Mesendoderm (in vitro differentiated cells): ENCODE measurements at regions not wholly inside any gene's neighbourhood (a gene's known extent, or its start where the extent isn't known, plus 50 kb on each side); places are given as distances from the start of the nearest gene placed in this dataset.

Experiments used
- DNase-seq: peaks from one replicate; pipeline ENCODE4 v3.0.0; 2013
- H2AK5ac ChIP-seq: 2 replicates; pipeline ENCODE4 v1.6.1; 2013; ENCODE audit warnings: low read length, inconsistent platforms
- H2BK120ac ChIP-seq: 2 replicates; pipeline ENCODE4 v1.6.1; 2013; ENCODE audit warnings: low read depth, mild to moderate bottlenecking, low read length, moderate library complexity, mixed read lengths
- H2BK15ac ChIP-seq: replicated peaks from 2 replicates; pipeline ENCODE4 v1.6.1; 2013; ENCODE audit warnings: low read depth, mild to moderate bottlenecking, moderate library complexity
- H2BK5ac ChIP-seq: 2 replicates; pipeline ENCODE4 v1.6.1; 2013; ENCODE audit warnings: low read length, inconsistent platforms
- H3K18ac ChIP-seq: 2 replicates; pipeline ENCODE4 v1.6.1; 2013; ENCODE audit warnings: mild to moderate bottlenecking, low read length, mixed read lengths
- H3K23ac ChIP-seq: one replicate; pipeline ENCODE4 v1.6.1; 2013; ENCODE audit warnings: low read length
- H3K27ac ChIP-seq: 2 replicates; pipeline ENCODE4 v1.5.1; 2013; ENCODE audit warnings: low read depth, mild to moderate bottlenecking, inconsistent platforms, low read length, moderate library complexity
- H3K27me3 ChIP-seq: 2 replicates; pipeline ENCODE4 v1.6.1; 2013; ENCODE audit warnings: low read length, control low read depth, mild to moderate bottlenecking, inconsistent platforms; ENCODE audit not compliant: insufficient read depth, poor library complexity
- H3K36me3 ChIP-seq: 2 replicates; pipeline ENCODE4 v1.6.1; 2013; ENCODE audit warnings: low read length, inconsistent platforms; ENCODE audit not compliant: control insufficient read depth, insufficient read depth
- H3K4ac ChIP-seq: one replicate; pipeline ENCODE4 v1.6.1; 2013; ENCODE audit warnings: low read depth, mild to moderate bottlenecking, low read length, moderate library complexity
- H3K4me1 ChIP-seq: 2 replicates; pipeline ENCODE4 v1.6.1; 2013; ENCODE audit warnings: low read depth, low read length, inconsistent platforms; ENCODE audit not compliant: control insufficient read depth
- H3K4me2 ChIP-seq: 2 replicates; pipeline ENCODE4 v1.6.1; 2013; ENCODE audit warnings: low read length
- H3K4me3 ChIP-seq: 2 replicates; pipeline ENCODE4 v1.5.1; 2013; ENCODE audit warnings: mild to moderate bottlenecking, low read length
- H3K56ac ChIP-seq: one replicate; pipeline ENCODE4 v1.6.1; 2013; ENCODE audit warnings: low read length
- H3K79me1 ChIP-seq: 2 replicates; pipeline ENCODE4 v1.6.1; 2013; ENCODE audit warnings: low read length, inconsistent platforms
- H3K79me2 ChIP-seq: 2 replicates; pipeline ENCODE4 v1.6.1; 2013; ENCODE audit warnings: mild to moderate bottlenecking, low read length; ENCODE audit not compliant: control insufficient read depth, insufficient read depth
- H3K9ac ChIP-seq: 2 replicates; pipeline ENCODE4 v1.6.1; 2013; ENCODE audit warnings: low read length, inconsistent platforms
- H4K5ac ChIP-seq: one replicate; pipeline ENCODE4 v1.6.1; 2013; ENCODE audit warnings: low read length
- H4K8ac ChIP-seq: one replicate; pipeline ENCODE4 v1.6.1; 2013; ENCODE audit warnings: low read depth, mild to moderate bottlenecking, control low read depth, low read length, moderate library complexity
- WGBS: extraction: QIAGEN DNeasy Blood & Tissue Kit; methylation state at CpG from one replicate; pipeline ENCODE4 v1.1.7; 2013; ENCODE audit warnings: low lambda C conversion rate, missing lambda C conversion rate; ENCODE audit not compliant: insufficient coverage; ENCODE audit errors: extremely low coverage; 5-methylcytosine and 5-hydroxymethylcytosine counted together

- H3K56ac ChIP-seq, result peak overlapping the region; percentile 18
Measured at GRCh38 chr4:140316799-140317198, 56.6 kb upstream of the SCOC start.

DNA sequence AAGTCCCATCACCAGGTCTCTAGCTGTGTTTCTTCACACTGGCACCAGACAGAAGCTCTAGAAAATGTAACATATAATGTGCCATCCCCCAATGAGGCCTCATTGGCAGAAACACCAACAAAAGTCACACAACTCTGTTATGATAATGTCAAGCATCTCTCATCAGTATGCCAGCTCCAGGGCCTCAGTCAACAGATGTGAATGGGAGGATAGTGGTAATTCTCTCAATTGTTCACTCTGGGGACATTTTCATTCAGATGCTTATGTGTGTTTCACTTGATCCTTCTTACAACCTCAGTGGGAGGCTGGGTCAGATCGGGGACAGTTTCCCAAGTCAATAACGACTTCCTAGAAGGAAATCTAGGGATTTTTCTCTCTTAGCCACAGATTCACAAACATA is 57.5 kb upstream of the SCOC start:
- Histone ChIP-seq H3K79me2 (no peaks in the 10 kb centered on the region), H3K4me2 (no peak overlapping the region), H3K9ac (no peak overlapping the region), H3K4me1 (peaks cover 3% of the 10 kb centered on the region), H4K8ac (no peak overlapping the region), H3K36me3 (no peaks in the 10 kb centered on the region), H2BK120ac (no peak overlapping the region), H3K4me3 (no peak overlapping the region), H3K4ac (no peak overlapping the region), H2BK15ac (no peak overlapping the region), H3K23ac (no peak overlapping the region), H4K5ac (no peak overlapping the region), H3K18ac (no peak overlapping the region), H2BK5ac (no peak overlapping the region), H2AK5ac (no peak overlapping the region), H3K79me1 (no peaks in the 10 kb centered on the region), H3K56ac (no peak overlapping the region), H3K27me3 (no peaks in the 10 kb centered on the region), H3K27ac (no peak overlapping the region)
- WGBS, result no CpG with 5 or more reads among the region's 2 CpGs
- DNase-seq, result no peak

More at GRCh38 chr4:140316799-140317198, 56.6 kb upstream of the SCOC start:
- Histone ChIP-seq H2AK5ac (no peak overlapping the region), H3K79me2 (no peaks in the 10 kb centered on the region), H3K18ac (no peak overlapping the region), H3K79me1 (no peaks in the 10 kb centered on the region), H3K4me3 (no peak overlapping the region), H3K36me3 (no peaks in the 10 kb centered on the region), H4K5ac (no peak overlapping the region), H3K4ac (no peak overlapping the region), H4K8ac (no peak overlapping the region), H3K27me3 (no peaks in the 10 kb centered on the region), H2BK5ac (peak overlapping the region; percentile 8), H2BK120ac (no peak overlapping the region), H3K4me2 (no peak overlapping the region), H3K23ac (no peak overlapping the region), H2BK15ac (no peak overlapping the region), H3K4me1 (peaks cover 3% of the 10 kb centered on the region), H3K27ac (no peak overlapping the region), H3K9ac (no peak overlapping the region)
- WGBS, result no CpG with 5 or more reads among the region's 5 CpGs
- no peak for DNase-seq

GRCh38 chr4:140315438-140315837 is 58.0 kb upstream of the SCOC start:
- no peak overlapping the region for H3K9ac ChIP-seq

DNA sequence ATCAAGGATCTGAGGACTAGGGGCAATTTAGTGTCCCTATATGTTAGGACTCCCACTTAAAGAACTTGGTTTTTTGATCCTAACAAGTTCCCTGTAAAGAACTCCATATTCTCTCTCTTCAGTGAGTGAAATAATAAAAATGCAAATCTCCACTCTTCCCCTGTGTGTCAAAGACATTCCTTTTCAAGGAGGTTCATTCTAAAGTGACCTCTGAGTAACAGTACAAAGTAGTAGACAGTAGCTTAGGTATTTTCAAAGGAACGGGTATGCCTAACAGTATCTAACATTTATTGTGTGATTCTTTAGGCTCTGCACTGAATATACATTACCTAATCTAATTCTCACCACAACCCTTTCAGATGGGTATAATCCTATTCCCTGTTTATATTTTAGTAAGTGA is 58.4 kb upstream of the SCOC start:
- Histone ChIP-seq H3K79me2 (no peaks in the 10 kb centered on the region), H3K9ac (no peak overlapping the region), H3K56ac (no peak overlapping the region), H2BK15ac (no peak overlapping the region), H3K27ac (no peak overlapping the region), H3K4me3 (no peak overlapping the region), H3K4ac (no peak overlapping the region), H4K8ac (no peak overlapping the region), H2BK120ac (no peak overlapping the region), H3K4me1 (peaks cover 3% of the 10 kb centered on the region), H3K4me2 (no peak overlapping the region), H3K23ac (no peak overlapping the region), H4K5ac (no peak overlapping the region), H3K18ac (no peak overlapping the region), H3K36me3 (no peaks in the 10 kb centered on the region), H3K79me1 (no peaks in the 10 kb centered on the region), H2AK5ac (no peak overlapping the region), H3K27me3 (peaks cover 2% of the 10 kb centered on the region), H2BK5ac (no peak overlapping the region)
- no peak for DNase-seq
- no CpG with 5 or more reads among the region's 1 CpG for WGBS

More at GRCh38 chr4:140315438-140315837, 58.0 kb upstream of the SCOC start:
- H3K4me2 ChIP-seq, result no peak overlapping the region
- H2BK15ac ChIP-seq, result no peak overlapping the region
- no peak overlapping the region for H3K23ac ChIP-seq
- H3K4me3 ChIP-seq, result no peak overlapping the region
- H3K79me1 ChIP-seq, result no peaks in the 10 kb centered on the region
- no peak overlapping the region for H3K4ac ChIP-seq
- H3K56ac ChIP-seq, result no peak overlapping the region
- no peak overlapping the region for H4K8ac ChIP-seq
- H2BK120ac ChIP-seq, result no peak overlapping the region
- H4K5ac ChIP-seq, result no peak overlapping the region
- no CpG with 5 or more reads among the region's 2 CpGs for WGBS
- H3K27me3 ChIP-seq, result no peaks in the 10 kb centered on the region
- DNase-seq, result no peak
- no peaks in the 10 kb centered on the region for H3K79me2 ChIP-seq
- no peak overlapping the region for H3K18ac ChIP-seq
- H3K27ac ChIP-seq, result no peak overlapping the region
- no peaks in the 10 kb centered on the region for H3K36me3 ChIP-seq
- no peak overlapping the region for H2AK5ac ChIP-seq
- H3K4me1 ChIP-seq, result peaks cover 3% of the 10 kb centered on the region
- no peak overlapping the region for H2BK5ac ChIP-seq

- Histone ChIP-seq H3K36me3 (no peaks in the 10 kb centered on the region), H2BK15ac (no peak overlapping the region), H3K56ac (no peak overlapping the region), H3K4me1 (peaks cover 3% of the 10 kb centered on the region), H2AK5ac (no peak overlapping the region), H3K79me2 (no peaks in the 10 kb centered on the region), H3K27ac (no peak overlapping the region), H3K18ac (no peak overlapping the region), H3K23ac (no peak overlapping the region), H2BK5ac (no peak overlapping the region), H4K5ac (no peak overlapping the region), H3K4ac (no peak overlapping the region), H3K4me3 (no peak overlapping the region), H3K9ac (no peak overlapping the region), H2BK120ac (no peak overlapping the region), H3K4me2 (no peak overlapping the region), H4K8ac (no peak overlapping the region), H3K79me1 (no peaks in the 10 kb centered on the region), H3K27me3 (peaks cover 2% of the 10 kb centered on the region)
- no CpG with 5 or more reads among the region's 2 CpGs for WGBS
- DNase-seq, result no peak
Measured at GRCh38 chr4:140312100-140312499, 61.3 kb upstream of the SCOC start.

GRCh38 chr4:140311257-140311835 is 62.1 kb upstream of the SCOC start:
- H2BK5ac ChIP-seq, result no peak overlapping the region
- H3K56ac ChIP-seq, result no peak overlapping the region
- H3K79me1 ChIP-seq, result no peaks in the 10 kb centered on the region
- H2BK15ac ChIP-seq, result no peak overlapping the region
- no peak overlapping the region for H2BK120ac ChIP-seq
- H4K8ac ChIP-seq, result no peak overlapping the region
- H3K27me3 ChIP-seq, result peaks cover 2% of the 10 kb centered on the region
- H3K4me1 ChIP-seq, result no peaks in the 10 kb centered on the region
- H4K5ac ChIP-seq, result no peak overlapping the region
- H3K23ac ChIP-seq, result no peak overlapping the region
- no peaks in the 10 kb centered on the region for H3K79me2 ChIP-seq
- H3K27ac ChIP-seq, result no peak overlapping the region
- H3K18ac ChIP-seq, result no peak overlapping the region
- no peaks in the 10 kb centered on the region for H3K36me3 ChIP-seq
- no peak overlapping the region for H3K4ac ChIP-seq
- H3K4me2 ChIP-seq, result no peak overlapping the region
- no peak overlapping the region for H3K4me3 ChIP-seq
- no peak overlapping the region for H3K9ac ChIP-seq
- no peak overlapping the region for H2AK5ac ChIP-seq
- DNase-seq, result no peak
